ENCODE measurements at regions not wholly inside any gene's neighbourhood (a gene's known extent, or its start where the extent isn't known, plus 50 kb on each side); places are given as distances from the start of the nearest gene placed in this dataset.
A peak's percentile ranks its signal among the peaks of the same experiment; 100 is the strongest.

- no peak overlapping the region for H3K4me3 ChIP-seq (ENCODE audit: low read length)
- no peaks in the 10 kb centered on the region for H3K4me1 ChIP-seq (ENCODE audit: control insufficient read depth in 2 of 2, insufficient read depth in 2 of 2, low read length in 2 of 2)
- H3K9me3 Mint-ChIP-seq, result peaks cover 0 to 3% (median 0%) of the 10 kb centered on the region in 11 donors
- no peaks in the 10 kb centered on the region for H3K4me1 Mint-ChIP-seq
- no peaks in the 10 kb centered on the region for H3K9me3 ChIP-seq (ENCODE audit: control insufficient read depth in 2 of 3, low read length in 3 of 3)
- ChIA-PET CTCF (interaction anchor here (0.6 kb wide), 1 partner anchor 249 kb away, joined by 4 read pairs; no protein-coding TSS in a partner anchor), POLR2A (no interaction called here)
- intact Hi-C loops (cut with micrococcal nuclease), result loop anchor here in 1 of 2 donors (5.0 kb wide), 2 partner anchors 653 to 873 kb away; no protein-coding TSS in a partner anchor
- no peaks in the 10 kb centered on the region for H3K36me3 Mint-ChIP-seq
- peaks cover 0 to 10% (median 3%) of the 10 kb centered on the region in 5 donors for H3K27me3 Mint-ChIP-seq
- ATAC-seq (no peak), DNase-seq (no peak)
- H3K27ac ChIP-seq (ENCODE audit: low read depth, low read length), result no peak overlapping the region
- no peak overlapping the region for H3K4me3 Mint-ChIP-seq
- no peaks in the 10 kb centered on the region for H3K27me3 ChIP-seq (ENCODE audit: control insufficient read depth in 2 of 2, insufficient read depth in 2 of 2, low read length in 2 of 2)
- no peak overlapping the region for H3K27ac Mint-ChIP-seq
- no peaks in the 10 kb centered on the region for H3K36me3 ChIP-seq (ENCODE audit: control insufficient read depth in 2 of 3, insufficient read depth in 3 of 3, low read length in 3 of 3)
These were observed 182.2 kb upstream of the NEBL start for GRCh38 chr10:21079330-21079658.

GRCh38 chr10:21078410-21079329, 181.6 kb upstream of the NEBL start:
- Histone ChIP-seq H3K4me1 (ENCODE audit: control insufficient read depth in 2 of 2, insufficient read depth in 2 of 2, low read length in 2 of 2) (no peaks in the 10 kb centered on the region), H3K27me3 (ENCODE audit: control insufficient read depth in 2 of 2, insufficient read depth in 2 of 2, low read length in 2 of 2) (no peaks in the 10 kb centered on the region), H3K9me3 (ENCODE audit: control insufficient read depth in 2 of 3, low read length in 3 of 3) (no peaks in the 10 kb centered on the region), H3K36me3 (ENCODE audit: control insufficient read depth in 2 of 3, insufficient read depth in 3 of 3, low read length in 3 of 3) (no peaks in the 10 kb centered on the region), H3K4me3 (ENCODE audit: low read length) (no peak overlapping the region), H3K27ac (ENCODE audit: low read depth, low read length) (no peak overlapping the region)
- no peaks in the 10 kb centered on the region for H3K36me3 Mint-ChIP-seq
- peaks cover 0 to 10% (median 3%) of the 10 kb centered on the region in 5 donors for H3K27me3 Mint-ChIP-seq
- ATAC-seq (no peak), DNase-seq (no peak)
- intact Hi-C loops (cut with micrococcal nuclease), result loop anchor here in 1 of 2 donors (5.0 kb wide), 2 partner anchors 654 to 874 kb away; no protein-coding TSS in a partner anchor
- no peak overlapping the region for H3K4me3 Mint-ChIP-seq
- H3K9me3 Mint-ChIP-seq, result peaks cover 0 to 3% (median 0%) of the 10 kb centered on the region in 11 donors
- peak overlapping the region in 1 of 9 donors; percentile 87 for H3K27ac Mint-ChIP-seq
- no peaks in the 10 kb centered on the region for H3K4me1 Mint-ChIP-seq
- ChIA-PET POLR2A (no interaction called here), CTCF (interaction anchor here (0.6 kb wide), 1 partner anchor 248 kb away, joined by 4 read pairs; no protein-coding TSS in a partner anchor)

- intact Hi-C loops (cut with micrococcal nuclease), result loop anchor here in 1 of 2 donors (5.0 kb wide), 2 partner anchors 655 to 875 kb away; no protein-coding TSS in a partner anchor
These were observed 180.6 kb upstream of the NEBL start for GRCh38 chr10:21077681-21078080.

GRCh38 chr10:21076381-21076780, 179.3 kb upstream of the NEBL start:
- Mint-ChIP-seq H3K36me3 (no peaks in the 10 kb centered on the region), H3K27ac (no peak overlapping the region), H3K4me3 (no peak overlapping the region), H3K27me3 (peaks cover 0 to 10% (median 8%) of the 10 kb centered on the region in 5 donors), H3K4me1 (no peaks in the 10 kb centered on the region), H3K9me3 (peaks cover 0 to 3% (median 0%) of the 10 kb centered on the region in 11 donors)
- H3K4me3 ChIP-seq (ENCODE audit: low read length), result no peak overlapping the region
- no peaks in the 10 kb centered on the region for H3K27me3 ChIP-seq (ENCODE audit: control insufficient read depth in 2 of 2, insufficient read depth in 2 of 2, low read length in 2 of 2)
- DNase-seq (no peak), ATAC-seq (no peak)
- ChIA-PET CTCF (no interaction called here), POLR2A (no interaction called here)
- no peak overlapping the region for H3K27ac ChIP-seq (ENCODE audit: low read depth, low read length)
- H3K4me1 ChIP-seq (ENCODE audit: control insufficient read depth in 2 of 2, insufficient read depth in 2 of 2, low read length in 2 of 2), result no peaks in the 10 kb centered on the region
- intact Hi-C loops (cut with micrococcal nuclease), result loop anchor here in 1 of 2 donors (5.0 kb wide), 2 partner anchors 656 to 876 kb away; no protein-coding TSS in a partner anchor
- H3K9me3 ChIP-seq (ENCODE audit: control insufficient read depth in 2 of 3, low read length in 3 of 3), result no peaks in the 10 kb centered on the region
- no peaks in the 10 kb centered on the region for H3K36me3 ChIP-seq (ENCODE audit: control insufficient read depth in 2 of 3, insufficient read depth in 3 of 3, low read length in 3 of 3)

More at GRCh38 chr10:21077681-21078080, 180.6 kb upstream of the NEBL start:
- Mint-ChIP-seq H3K4me3 (no peak overlapping the region), H3K4me1 (no peaks in the 10 kb centered on the region), H3K27me3 (peaks cover 0 to 10% (median 3%) of the 10 kb centered on the region in 5 donors), H3K27ac (peak overlapping the region in 1 of 9 donors; percentile 17), H3K36me3 (no peaks in the 10 kb centered on the region), H3K9me3 (peaks cover 0 to 3% (median 0%) of the 10 kb centered on the region in 11 donors)
- POLR2A ChIA-PET, result no interaction called here
- CTCF ChIA-PET, result no interaction called here
- H3K36me3 ChIP-seq (ENCODE audit: control insufficient read depth in 2 of 3, insufficient read depth in 3 of 3, low read length in 3 of 3), result no peaks in the 10 kb centered on the region
- no peak for ATAC-seq
- no peaks in the 10 kb centered on the region for H3K4me1 ChIP-seq (ENCODE audit: control insufficient read depth in 2 of 2, insufficient read depth in 2 of 2, low read length in 2 of 2)
- H3K9me3 ChIP-seq (ENCODE audit: control insufficient read depth in 2 of 3, low read length in 3 of 3), result no peaks in the 10 kb centered on the region
- no peak overlapping the region for H3K4me3 ChIP-seq (ENCODE audit: low read length)
- H3K27ac ChIP-seq (ENCODE audit: low read depth, low read length), result no peak overlapping the region
- DNase-seq, result no peak
- no peaks in the 10 kb centered on the region for H3K27me3 ChIP-seq (ENCODE audit: control insufficient read depth in 2 of 2, insufficient read depth in 2 of 2, low read length in 2 of 2)

GRCh38 chr10:21075880-21076279, 178.8 kb upstream of the NEBL start:
- no peaks in the 10 kb centered on the region for H3K9me3 ChIP-seq (ENCODE audit: control insufficient read depth in 2 of 3, low read length in 3 of 3)
- Mint-ChIP-seq H3K27ac (no peak overlapping the region), H3K4me1 (no peaks in the 10 kb centered on the region), H3K36me3 (no peaks in the 10 kb centered on the region), H3K27me3 (peaks cover 0 to 10% (median 8%) of the 10 kb centered on the region in 5 donors), H3K9me3 (peaks cover 0 to 2% (median 0%) of the 10 kb centered on the region in 11 donors), H3K4me3 (no peak overlapping the region)
- H3K27me3 ChIP-seq (ENCODE audit: control insufficient read depth in 2 of 2, insufficient read depth in 2 of 2, low read length in 2 of 2), result no peaks in the 10 kb centered on the region
- no peaks in the 10 kb centered on the region for H3K4me1 ChIP-seq (ENCODE audit: control insufficient read depth in 2 of 2, insufficient read depth in 2 of 2, low read length in 2 of 2)
- no peak for ATAC-seq
- DNase-seq, result no peak
- H3K4me3 ChIP-seq (ENCODE audit: low read length), result no peak overlapping the region
- intact Hi-C loops (cut with micrococcal nuclease), result loop anchor here in 1 of 2 donors (5.0 kb wide), 2 partner anchors 656 to 876 kb away; no protein-coding TSS in a partner anchor
- H3K36me3 ChIP-seq (ENCODE audit: control insufficient read depth in 2 of 3, insufficient read depth in 3 of 3, low read length in 3 of 3), result no peaks in the 10 kb centered on the region
- CTCF ChIA-PET, result no interaction called here
- H3K27ac ChIP-seq (ENCODE audit: low read depth, low read length), result no peak overlapping the region
- POLR2A ChIA-PET, result no interaction called here

- Histone ChIP-seq H3K27ac (ENCODE audit: low read depth, low read length) (no peak overlapping the region), H3K4me3 (ENCODE audit: low read length) (no peak overlapping the region), H3K27me3 (ENCODE audit: control insufficient read depth in 2 of 2, insufficient read depth in 2 of 2, low read length in 2 of 2) (no peaks in the 10 kb centered on the region), H3K4me1 (ENCODE audit: control insufficient read depth in 2 of 2, insufficient read depth in 2 of 2, low read length in 2 of 2) (no peaks in the 10 kb centered on the region), H3K36me3 (ENCODE audit: control insufficient read depth in 2 of 3, insufficient read depth in 3 of 3, low read length in 3 of 3) (no peaks in the 10 kb centered on the region), H3K9me3 (ENCODE audit: control insufficient read depth in 2 of 3, low read length in 3 of 3) (no peaks in the 10 kb centered on the region)
- CTCF ChIA-PET, result no interaction called here
- Mint-ChIP-seq H3K9me3 (no peaks in the 10 kb centered on the region), H3K27me3 (peaks cover 0 to 8% (median 5%) of the 10 kb centered on the region in 5 donors), H3K36me3 (no peaks in the 10 kb centered on the region), H3K27ac (no peak overlapping the region), H3K4me3 (no peak overlapping the region), H3K4me1 (no peaks in the 10 kb centered on the region)
- intact Hi-C loops (cut with micrococcal nuclease), result no loop called here
- ATAC-seq (no peak), DNase-seq (no peak)
- POLR2A ChIA-PET, result no interaction called here
These were observed 174.0 kb upstream of the NEBL start for GRCh38 chr10:21071001-21071673.
